Right lobe of liver (tissue), 6 donors: ENCODE measurements at regions not wholly inside any gene's neighbourhood (a gene's known extent, or its start where the extent isn't known, plus 50 kb on each side); places are given as distances from the start of the nearest gene placed in this dataset.
A peak's percentile ranks its signal among the peaks of the same experiment; 100 is the strongest.
"Not testable (repeated sequence)": the region's sequence is repeated elsewhere in the genome, so short reads cannot be mapped to it uniquely, and the experiment has no call there.

Source experiments
- ATAC-seq, 4 donors: fragments of 200-7000 bp; cut with Tn5 transposase; one replicate each; pipeline ENCODE4 v1.9.1; 2020; ENCODE audit warnings: mild to moderate bottlenecking in 4 of 4, moderate library complexity in 4 of 4
- DNase-seq, 3 donors: peaks; one replicate each; pipeline ENCODE4 v3.0.0-alpha.2; 2020
- H3K27ac ChIP-seq, 3 donors: fragments of 200-600 bp; one replicate each; pipeline ENCODE4 v1.8.0; 2022
- H3K27me3 ChIP-seq, 2 donors: fragments of 200-600 bp; one replicate each; pipeline ENCODE4 v1.8.0; 2022
- H3K36me3 ChIP-seq, 4 donors: fragments of 200-600 bp; sonication (generic) in 1 of 4; one replicate each; pipeline versions ENCODE4 v1.5.1 to v1.8.0; 2017 to 2022; ENCODE audit warnings: control low read depth in 1 of 4
- H3K4me1 ChIP-seq, 4 donors: fragments of 200-600 bp; sonication (generic) in 1 of 4; one replicate each; pipeline versions ENCODE4 v1.5.1 to v1.8.0; 2017 to 2022; ENCODE audit warnings: control low read depth in 1 of 4
- H3K4me3 ChIP-seq, 3 donors: fragments of 200-600 bp; one replicate each; pipeline ENCODE4 v1.8.0; 2022
- H3K9me3 ChIP-seq, 4 donors: fragments of 200-600 bp; sonication (generic) in 1 of 4; one replicate each; pipeline versions ENCODE4 v1.5.1 to v1.8.0; 2017 to 2022; ENCODE audit warnings: control low read depth in 1 of 4
- CTCF ChIP-seq, 4 donors: fragments of 200-600 bp in 3 of 4; fragments of 450-650 bp in 1 of 4; IDR thresholded peaks; one replicate each; pipeline versions ENCODE4 v1.5.1 to v1.8.0; 2016 to 2022; ENCODE audit warnings: antibody characterized with exemption in 4 of 4, mild to moderate bottlenecking in 2 of 4
- POLR2A ChIP-seq: fragments of 450-650 bp; IDR thresholded peaks from one replicate; pipeline ENCODE4 v1.6.1; 2017; ENCODE audit warnings: antibody characterized with exemption, mild to moderate bottlenecking
- WGBS: methylation state at CpG from one replicate; pipeline ENCODE4 v1.1.6; 2018; ENCODE audit warnings: low coverage, low lambda C conversion rate; ENCODE audit not compliant: insufficient coverage; ENCODE audit errors: missing lambda C conversion rate; 5-methylcytosine and 5-hydroxymethylcytosine counted together
- intact Hi-C, 2 donors: fragments of 100-400 bp; cut with DNase I; formaldehyde crosslinking; loops; one replicate each; pipeline versions ENCODE4 v1.11.2 to v1.14.1; 2022
- donor health status: DM: no; HTN: yes; CAD: no.
- donor health status: DM: no; HTN: no; CAD: no.
- donor health status: DM: no; HTN: no; CAD: no.
- donor health status: DM: no; HTN: yes; CAD: no.
- donor health status: DM: no; HTN: yes; CAD: no.

- H3K4me1 ChIP-seq: peaks cover 0 to 41% (median 15%) of the 10 kb centered on the region in 4 donors
- no peaks in the 10 kb centered on the region for H3K27me3 ChIP-seq
- no peak for ATAC-seq
- no peak overlapping the region for H3K27ac ChIP-seq
- intact Hi-C loops: no loop called here
- WGBS: 73% methylated on average over 1 of the region's 1 CpG
- DNase-seq: no peak
- H3K4me3 ChIP-seq: no peak overlapping the region
- no peaks in the 10 kb centered on the region for H3K36me3 ChIP-seq
- no peak for TF ChIP-seq CTCF (IDR thresholded peaks at IDR 0.05)
- no peak for TF ChIP-seq POLR2A
- no peaks in the 10 kb centered on the region for H3K9me3 ChIP-seq
Measured at GRCh38 chr21:14883351-14883750, 181.4 kb downstream of the NRIP1 start.

GRCh38 chr21:14882545-14882944, 182.3 kb downstream of the NRIP1 start:
- H3K27ac ChIP-seq, ATAC-seq, H3K27me3 ChIP-seq, H3K9me3 ChIP-seq, intact Hi-C loops, H3K36me3 ChIP-seq, H3K4me3 ChIP-seq, DNase-seq: not testable (repeated sequence)
- 85% methylated on average over 5 of the region's 5 CpGs for WGBS
- peaks cover 0 to 41% (median 12%) of the 10 kb centered on the region in 4 donors for H3K4me1 ChIP-seq

GRCh38 chr21:14881863-14882499, 182.8 kb downstream of the NRIP1 start:
- Histone ChIP-seq H3K36me3 (no peaks in the 10 kb centered on the region), H3K27me3 (no peaks in the 10 kb centered on the region), H3K4me3 (no peak overlapping the region), H3K9me3 (no peaks in the 10 kb centered on the region), H3K27ac (no peak overlapping the region), H3K4me1 (peaks cover 0 to 41% (median 13%) of the 10 kb centered on the region in 4 donors)
- intact Hi-C loops: no loop called here
- TF ChIP-seq POLR2A: no peak
- ATAC-seq (no peak), DNase-seq (no peak)
- 92% methylated on average over 2 of the region's 2 CpGs for WGBS

GRCh38 chr21:14880922-14881321, 183.9 kb downstream of the NRIP1 start:
- Histone ChIP-seq H3K4me3 (no peak overlapping the region), H3K4me1 (peaks cover 0 to 45% (median 13%) of the 10 kb centered on the region in 4 donors), H3K27ac (no peak overlapping the region), H3K36me3 (no peaks in the 10 kb centered on the region), H3K27me3 (no peaks in the 10 kb centered on the region), H3K9me3 (no peaks in the 10 kb centered on the region)
- DNase-seq (no peak), ATAC-seq (no peak)
- intact Hi-C loops: no loop called here
- 100% methylated on average over 2 of the region's 2 CpGs for WGBS
- TF ChIP-seq CTCF (IDR thresholded peaks at IDR 0.05) (no peak), POLR2A (no peak)

GRCh38 chr21:14879458-14879857, 185.3 kb downstream of the NRIP1 start:
- DNase-seq (no peak), ATAC-seq (peak; percentile 12 to 72 (median 43))
- TF ChIP-seq CTCF (IDR thresholded peaks at IDR 0.05) (no peak), POLR2A (no peak)
- Histone ChIP-seq H3K4me1 (peaks cover 0 to 48% (median 13%) of the 10 kb centered on the region in 4 donors), H3K27me3 (no peaks in the 10 kb centered on the region), H3K36me3 (no peaks in the 10 kb centered on the region), H3K9me3 (no peaks in the 10 kb centered on the region), H3K27ac (peak overlapping the region; percentile 10 to 64 (median 49)), H3K4me3 (no peak overlapping the region)
- intact Hi-C loops: no loop called here
- WGBS: 24% methylated on average over 3 of the region's 3 CpGs
